ENCODE measurements at regions not wholly inside any gene's neighbourhood (a gene's known extent, or its start where the extent isn't known, plus 50 kb on each side); places are given as distances from the start of the nearest gene placed in this dataset.

DNA sequence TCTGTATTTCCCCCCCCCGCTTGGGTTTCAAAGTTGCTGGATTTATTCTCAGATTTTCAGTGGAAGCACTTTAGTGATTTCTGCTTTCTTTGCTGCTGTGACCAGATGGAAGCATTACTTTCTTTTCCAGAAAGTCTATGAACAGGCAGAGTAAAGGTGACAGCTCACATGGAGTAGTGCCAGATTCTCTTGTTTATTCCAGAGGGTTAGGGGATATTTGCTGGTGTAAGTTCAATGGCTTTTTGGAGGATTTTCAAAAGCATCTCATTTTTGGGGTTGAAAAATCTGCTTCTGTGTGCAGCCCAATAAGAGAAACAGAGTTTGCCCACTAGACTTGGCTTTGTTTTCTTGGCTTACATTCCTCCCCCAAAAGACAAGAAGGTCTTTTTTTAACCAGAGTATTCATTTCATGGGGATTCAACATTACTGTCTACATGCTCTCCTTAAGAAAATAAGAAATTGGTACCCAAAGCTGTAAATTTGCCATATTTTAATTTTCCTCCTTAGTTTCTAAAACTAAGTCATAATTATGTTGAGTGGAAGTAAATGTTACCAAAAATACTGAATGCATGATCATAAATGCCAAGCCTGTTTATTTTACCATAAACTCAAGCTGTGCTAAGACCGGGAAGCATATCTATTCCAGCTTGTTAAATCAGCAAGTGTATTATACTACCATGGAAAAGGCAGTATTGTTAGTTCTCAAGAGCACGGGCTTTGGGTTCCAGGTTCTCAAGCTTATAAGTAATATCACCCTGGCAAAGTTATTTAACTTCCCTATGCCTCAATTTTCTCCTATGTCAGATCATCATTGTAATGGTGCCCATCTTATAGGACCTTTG lies 557.2 kb downstream of the CPS1 start:
- Histone ChIP-seq H3K4me1 (ENCODE audit: insufficient read depth, low read length) (no peaks in the 10 kb centered on the region), H3K9me3 (ENCODE audit: insufficient read depth, low read depth, low read length) (no peaks in the 10 kb centered on the region), H3K36me3 (ENCODE audit: insufficient read depth, low read length) (no peaks in the 10 kb centered on the region), H3K27me3 (ENCODE audit: insufficient read depth, low read length) (no peaks in the 10 kb centered on the region), H3K27ac (ENCODE audit: low read depth, low read length) (no peak overlapping the region), H3K4me3 (ENCODE audit: low read length) (no peak overlapping the region), H3K9ac (ENCODE audit: low read depth, low read length) (no peak overlapping the region)
- 88% methylated on average over 3 of the region's 3 CpGs for WGBS

DNA sequence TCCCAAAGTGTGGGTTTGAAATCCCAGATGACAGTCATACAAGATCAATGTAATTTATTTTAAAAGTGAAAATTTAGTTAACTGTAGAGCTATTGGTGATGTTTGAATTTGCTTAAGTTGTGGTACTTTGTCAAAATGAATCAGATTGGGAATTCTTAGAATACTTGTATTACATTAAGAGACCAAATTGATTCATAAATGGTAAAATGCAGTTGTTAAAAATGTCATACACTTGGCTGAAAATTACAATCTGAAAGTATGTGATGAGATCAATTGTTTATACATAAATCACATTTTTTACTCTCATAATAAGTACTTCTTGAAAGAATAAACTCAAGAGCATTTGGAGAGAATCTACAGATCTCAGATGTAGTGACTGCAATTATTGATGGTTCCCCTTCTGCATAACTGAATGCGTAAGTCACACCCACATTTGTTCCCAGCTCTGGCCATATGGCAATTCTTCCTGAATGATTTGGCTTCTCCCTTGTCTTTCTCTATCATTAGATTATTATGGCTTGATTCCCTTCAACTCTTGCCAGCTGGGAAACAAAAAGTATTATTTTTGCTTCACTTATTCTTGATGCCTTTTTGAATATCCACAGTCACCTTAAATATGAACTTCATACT lies 558.5 kb downstream of the CPS1 start:
- H3K27me3 ChIP-seq (ENCODE audit: insufficient read depth, low read length) = no peaks in the 10 kb centered on the region
- no peaks in the 10 kb centered on the region for H3K36me3 ChIP-seq (ENCODE audit: insufficient read depth, low read length)
- H3K27ac ChIP-seq (ENCODE audit: low read depth, low read length) = no peak overlapping the region
- H3K4me1 ChIP-seq (ENCODE audit: insufficient read depth, low read length) = no peaks in the 10 kb centered on the region
- H3K9me3 ChIP-seq (ENCODE audit: insufficient read depth, low read depth, low read length) = no peaks in the 10 kb centered on the region
- H3K9ac ChIP-seq (ENCODE audit: low read depth, low read length) = no peak overlapping the region
- 100% methylated on average over 1 of the region's 1 CpG for WGBS
- no peak overlapping the region for H3K4me3 ChIP-seq (ENCODE audit: low read length)

GRCh38 chr2:211117026-211117425 lies 560.6 kb downstream of the CPS1 start:
- Histone ChIP-seq H3K27me3 (ENCODE audit: insufficient read depth, low read length) (no peaks in the 10 kb centered on the region), H3K4me3 (ENCODE audit: low read length) (no peak overlapping the region), H3K36me3 (ENCODE audit: insufficient read depth, low read length) (no peaks in the 10 kb centered on the region), H3K27ac (ENCODE audit: low read depth, low read length) (no peak overlapping the region), H3K9ac (ENCODE audit: low read depth, low read length) (no peak overlapping the region), H3K4me1 (ENCODE audit: insufficient read depth, low read length) (no peaks in the 10 kb centered on the region), H3K9me3 (ENCODE audit: insufficient read depth, low read depth, low read length) (no peaks in the 10 kb centered on the region)
- WGBS = no CpG with 5 or more reads among the region's 1 CpG

GRCh38 chr2:211126256-211126655 lies 569.9 kb downstream of the CPS1 start:
- no peaks in the 10 kb centered on the region for H3K9me3 ChIP-seq (ENCODE audit: insufficient read depth, low read depth, low read length)
- no peaks in the 10 kb centered on the region for H3K27me3 ChIP-seq (ENCODE audit: insufficient read depth, low read length)
- peaks cover 4% of the 10 kb centered on the region; the same call in 1 of the 2 replicates for H3K4me1 ChIP-seq (ENCODE audit: insufficient read depth, low read length)
- H3K9ac ChIP-seq (ENCODE audit: low read depth, low read length) = no peak overlapping the region
- H3K4me3 ChIP-seq (ENCODE audit: low read length) = no peak overlapping the region
- H3K36me3 ChIP-seq (ENCODE audit: insufficient read depth, low read length) = no peaks in the 10 kb centered on the region
- H3K27ac ChIP-seq (ENCODE audit: low read depth, low read length) = no peak overlapping the region

- WGBS = 96% methylated on average over 2 of the region's 2 CpGs
- H3K27ac ChIP-seq (ENCODE audit: low read depth, low read length) = no peak overlapping the region
- no peaks in the 10 kb centered on the region for H3K9me3 ChIP-seq (ENCODE audit: insufficient read depth, low read depth, low read length)
- no peak overlapping the region for H3K9ac ChIP-seq (ENCODE audit: low read depth, low read length)
- H3K27me3 ChIP-seq (ENCODE audit: insufficient read depth, low read length) = no peaks in the 10 kb centered on the region
- no peak overlapping the region for H3K4me3 ChIP-seq (ENCODE audit: low read length)
- H3K4me1 ChIP-seq (ENCODE audit: insufficient read depth, low read length) = peaks cover 4% of the 10 kb centered on the region; the same call in 1 of the 2 replicates
- H3K36me3 ChIP-seq (ENCODE audit: insufficient read depth, low read length) = no peaks in the 10 kb centered on the region
Observed at GRCh38 chr2:211127501-211127900, 571.1 kb downstream of the CPS1 start.

DNA sequence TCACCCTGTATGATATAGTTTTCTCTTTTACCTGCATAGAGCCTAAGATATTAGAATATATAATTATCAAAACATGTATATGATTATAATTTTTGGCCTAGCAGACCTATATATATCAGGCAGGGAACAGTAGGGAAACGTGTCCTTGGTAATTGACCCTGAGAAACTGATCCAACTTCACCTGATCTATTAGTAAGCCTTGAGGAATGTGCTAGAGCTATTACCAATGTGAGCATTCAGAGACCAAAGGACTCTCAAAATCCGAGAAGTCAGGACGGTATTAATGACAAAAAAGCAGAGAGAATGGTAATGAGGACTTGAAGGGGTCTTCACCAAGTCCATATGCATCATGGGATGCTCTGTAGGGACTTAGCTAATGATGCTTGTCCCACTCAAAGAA lies 571.9 kb downstream of the CPS1 start:
- no peaks in the 10 kb centered on the region for H3K9me3 ChIP-seq (ENCODE audit: insufficient read depth, low read depth, low read length)
- no peak overlapping the region for H3K9ac ChIP-seq (ENCODE audit: low read depth, low read length)
- H3K36me3 ChIP-seq (ENCODE audit: insufficient read depth, low read length) = no peaks in the 10 kb centered on the region
- no peak overlapping the region for H3K27ac ChIP-seq (ENCODE audit: low read depth, low read length)
- no peak overlapping the region for H3K4me3 ChIP-seq (ENCODE audit: low read length)
- H3K4me1 ChIP-seq (ENCODE audit: insufficient read depth, low read length) = peaks cover 4% of the 10 kb centered on the region; the same call in 1 of the 2 replicates
- H3K27me3 ChIP-seq (ENCODE audit: insufficient read depth, low read length) = no peaks in the 10 kb centered on the region
- 68% methylated on average over 3 of the region's 3 CpGs for WGBS

DNA sequence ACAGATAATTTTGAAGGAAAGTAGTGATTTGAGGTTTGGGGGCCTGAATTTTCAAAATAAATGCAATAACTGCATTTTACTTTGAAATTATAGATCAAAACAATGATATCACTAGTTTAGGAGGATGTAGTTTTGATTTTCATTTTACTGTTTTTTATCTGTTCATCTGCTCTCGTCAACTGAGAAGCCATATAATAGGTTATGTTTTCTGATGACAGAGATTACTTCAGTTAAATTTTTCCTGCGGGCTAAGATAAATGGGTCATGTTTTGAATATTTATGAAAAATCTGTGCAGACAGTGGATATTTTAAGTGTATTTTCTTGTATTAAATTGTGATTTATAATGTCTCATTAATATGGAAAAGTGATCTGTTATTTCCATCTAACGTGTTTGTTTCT lies 573.4 kb downstream of the CPS1 start:
- WGBS = 91% methylated on average over 3 of the region's 3 CpGs
- Histone ChIP-seq H3K36me3 (ENCODE audit: insufficient read depth, low read length) (no peaks in the 10 kb centered on the region), H3K4me1 (ENCODE audit: insufficient read depth, low read length) (peaks cover 4% of the 10 kb centered on the region; the same call in 1 of the 2 replicates), H3K27me3 (ENCODE audit: insufficient read depth, low read length) (no peaks in the 10 kb centered on the region), H3K27ac (ENCODE audit: low read depth, low read length) (no peak overlapping the region), H3K4me3 (ENCODE audit: low read length) (no peak overlapping the region), H3K9me3 (ENCODE audit: insufficient read depth, low read depth, low read length) (no peaks in the 10 kb centered on the region), H3K9ac (ENCODE audit: low read depth, low read length) (no peak overlapping the region)

DNA sequence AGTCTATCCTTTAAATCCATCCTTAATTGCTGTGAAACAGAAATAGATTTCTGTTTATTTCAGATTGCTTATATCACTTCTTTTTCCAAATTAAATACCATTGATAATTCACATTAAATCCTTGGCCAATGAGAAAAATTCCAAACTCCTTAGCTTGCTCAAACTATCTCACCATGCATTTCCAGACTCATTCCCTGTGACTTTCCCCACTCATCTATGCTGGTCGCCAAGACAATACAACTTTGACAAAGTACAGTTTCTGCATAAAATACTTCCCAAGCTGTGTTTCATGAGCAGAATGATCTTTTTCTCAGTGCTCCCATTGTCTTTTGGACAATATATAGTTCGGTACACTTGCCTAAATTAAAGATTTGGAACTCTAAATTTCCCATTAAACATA lies 575.6 kb downstream of the CPS1 start:
- Histone ChIP-seq H3K27ac (ENCODE audit: low read depth, low read length) (no peak overlapping the region), H3K27me3 (ENCODE audit: insufficient read depth, low read length) (no peaks in the 10 kb centered on the region), H3K9me3 (ENCODE audit: insufficient read depth, low read depth, low read length) (peaks cover 2% of the 10 kb centered on the region; the same call in 1 of the 2 replicates), H3K9ac (ENCODE audit: low read depth, low read length) (no peak overlapping the region), H3K36me3 (ENCODE audit: insufficient read depth, low read length) (no peaks in the 10 kb centered on the region), H3K4me3 (ENCODE audit: low read length) (no peak overlapping the region), H3K4me1 (ENCODE audit: insufficient read depth, low read length) (peaks cover 4% of the 10 kb centered on the region; the same call in 1 of the 2 replicates)
- WGBS = 95% methylated on average over 2 of the region's 2 CpGs

GRCh38 chr2:211132573-211132972 lies 576.2 kb downstream of the CPS1 start:
- Histone ChIP-seq H3K4me3 (ENCODE audit: low read length) (no peak overlapping the region), H3K9me3 (ENCODE audit: insufficient read depth, low read depth, low read length) (peaks cover 2% of the 10 kb centered on the region; the same call in 1 of the 2 replicates), H3K4me1 (ENCODE audit: insufficient read depth, low read length) (peaks cover 4% of the 10 kb centered on the region; the same call in 1 of the 2 replicates), H3K27me3 (ENCODE audit: insufficient read depth, low read length) (no peaks in the 10 kb centered on the region), H3K36me3 (ENCODE audit: insufficient read depth, low read length) (no peaks in the 10 kb centered on the region), H3K9ac (ENCODE audit: low read depth, low read length) (no peak overlapping the region), H3K27ac (ENCODE audit: low read depth, low read length) (no peak overlapping the region)
- 88% methylated on average over 1 of the region's 2 CpGs for WGBS

DNA sequence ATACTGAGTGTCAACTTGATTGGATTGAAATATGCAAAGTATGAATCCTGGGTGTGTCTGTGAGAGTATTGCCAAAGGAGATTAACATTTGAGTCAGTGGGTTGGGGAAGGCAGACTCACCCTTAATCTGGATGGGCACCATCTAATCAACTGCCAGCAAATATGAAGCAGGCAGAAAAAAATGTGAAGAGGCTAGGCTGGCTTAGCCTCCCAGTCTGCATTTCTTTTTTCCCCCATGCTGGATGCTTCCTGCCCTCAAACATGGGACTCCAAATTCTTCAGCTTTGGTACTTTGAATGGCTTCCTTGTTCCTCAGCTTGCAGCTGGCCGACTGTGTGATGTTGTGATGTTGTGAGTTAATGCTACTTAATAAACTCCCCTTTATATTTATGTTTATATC lies 577.4 kb downstream of the CPS1 start:
- Histone ChIP-seq H3K9me3 (ENCODE audit: insufficient read depth, low read depth, low read length) (peaks cover 2% of the 10 kb centered on the region; the same call in 1 of the 2 replicates), H3K27ac (ENCODE audit: low read depth, low read length) (no peak overlapping the region), H3K4me1 (ENCODE audit: insufficient read depth, low read length) (peaks cover 4% of the 10 kb centered on the region; the same call in 1 of the 2 replicates), H3K9ac (ENCODE audit: low read depth, low read length) (no peak overlapping the region), H3K4me3 (ENCODE audit: low read length) (no peak overlapping the region), H3K27me3 (ENCODE audit: insufficient read depth, low read length) (no peaks in the 10 kb centered on the region), H3K36me3 (ENCODE audit: insufficient read depth, low read length) (no peaks in the 10 kb centered on the region)
- WGBS = no CpG with 5 or more reads among the region's 1 CpG

DNA sequence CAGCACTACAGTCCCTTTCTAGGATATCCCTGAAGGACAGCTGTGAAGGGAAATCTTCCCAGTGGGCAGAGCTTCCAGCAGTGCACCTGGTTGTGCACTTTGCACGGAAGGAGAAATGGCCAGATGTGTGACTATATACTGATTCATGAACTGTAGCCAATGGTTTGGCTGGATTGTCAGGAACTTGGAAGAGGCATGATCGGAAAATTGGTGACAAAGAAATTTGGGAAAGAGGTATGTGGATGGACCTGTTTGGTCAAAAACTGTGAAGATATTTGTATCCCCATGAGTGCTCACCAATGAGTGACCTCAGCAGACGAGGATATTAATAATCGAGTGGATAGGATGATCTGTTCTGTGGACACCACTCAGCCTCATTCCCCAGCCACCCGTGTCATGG lies 582.2 kb downstream of the CPS1 start:
- Histone ChIP-seq H3K4me1 (ENCODE audit: insufficient read depth, low read length) (no peaks in the 10 kb centered on the region), H3K9ac (ENCODE audit: low read depth, low read length) (no peak overlapping the region), H3K4me3 (ENCODE audit: low read length) (no peak overlapping the region), H3K27me3 (ENCODE audit: insufficient read depth, low read length) (no peaks in the 10 kb centered on the region), H3K27ac (ENCODE audit: low read depth, low read length) (no peak overlapping the region), H3K36me3 (ENCODE audit: insufficient read depth, low read length) (no peaks in the 10 kb centered on the region), H3K9me3 (ENCODE audit: insufficient read depth, low read depth, low read length) (peaks cover 2% of the 10 kb centered on the region; the same call in 1 of the 2 replicates)
- WGBS = 92% methylated on average over 5 of the region's 5 CpGs
